KBM-7 (cell line): ENCODE measurements at regions not wholly inside any gene's neighbourhood (a gene's known extent, or its start where the extent isn't known, plus 50 kb on each side); places are given as distances from the start of the nearest gene placed in this dataset.
"Not testable (repeated sequence)": the region's sequence is repeated elsewhere in the genome, so short reads cannot be mapped to it uniquely, and the experiment has no call there.

Source experiments
- DNase-seq: peaks from one replicate; pipeline ENCODE4 v3.0.0-alpha.2; 2015
- in situ Hi-C: fragments of 300-500 bp; cut with MboI; formaldehyde crosslinking; loops from 2 replicates; pipeline ENCODE4 v1.14.3; 2020; ENCODE audit warnings: low sequenced_read_pairs, low pct_unique_long_range_greater_than_20kb, mixed read lengths

- in situ Hi-C loops, result no loop called here
- DNase-seq, result no peak
Observed at GRCh38 chr2:65914244-65914786, 481.9 kb upstream of the SPRED2 start.

- in situ Hi-C loops, result no loop called here
- DNase-seq, result no peak
Observed at GRCh38 chr2:65913813-65914212, 481.4 kb upstream of the SPRED2 start.

DNA sequence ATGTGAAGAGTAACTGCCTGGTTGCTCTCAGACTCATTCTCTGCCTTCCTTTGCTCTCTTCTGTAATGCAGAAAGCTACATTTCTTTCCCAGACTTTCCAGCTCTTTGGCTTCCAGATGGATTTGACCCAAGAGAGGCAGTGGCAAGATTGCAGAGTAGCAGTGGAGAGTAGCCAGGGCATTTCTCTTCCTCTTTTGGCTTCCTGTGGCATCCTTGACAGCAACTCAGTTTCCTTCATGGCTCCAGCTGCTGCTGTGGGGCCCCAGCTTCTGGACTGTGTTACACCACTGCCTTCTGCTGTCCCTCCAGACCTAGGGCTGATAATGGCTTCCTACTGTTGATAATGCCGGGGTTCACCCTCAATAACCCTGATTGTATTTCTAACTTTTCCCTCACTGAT, 469.4 kb upstream of the SPRED2 start:
- DNase-seq, result no peak
- in situ Hi-C loops, result no loop called here

DNA sequence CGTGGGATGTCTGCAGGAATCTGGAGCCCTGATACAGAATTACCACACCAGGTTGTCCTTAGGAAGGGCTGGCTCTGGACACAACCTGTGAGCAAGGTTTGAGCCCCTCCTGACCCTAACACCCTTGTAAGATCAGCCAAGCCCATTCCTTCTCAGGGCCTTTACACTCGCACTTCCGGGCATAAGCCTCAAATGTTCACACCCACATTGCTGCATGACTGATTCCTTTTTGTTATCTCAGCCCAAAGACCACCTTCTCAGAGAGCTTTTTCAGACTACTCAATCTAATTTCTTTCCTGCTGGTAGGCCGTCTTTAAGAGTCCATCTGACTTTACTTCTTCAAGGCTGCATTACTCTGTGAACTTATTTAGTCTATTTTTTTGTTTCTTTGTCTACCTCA, 464.0 kb upstream of the SPRED2 start:
- in situ Hi-C loops, result no loop called here
- no peak for DNase-seq

- DNase-seq, in situ Hi-C loops: not testable (repeated sequence)
Observed at GRCh38 chr2:65890131-65890530, 457.7 kb upstream of the SPRED2 start.

GRCh38 chr2:65885266-65885665, 452.9 kb upstream of the SPRED2 start:
- DNase-seq, result no peak

GRCh38 chr2:65881592-65881991, 449.2 kb upstream of the SPRED2 start:
- DNase-seq, result no peak
- in situ Hi-C loops, result no loop called here

More at GRCh38 chr2:65885266-65885665, 452.9 kb upstream of the SPRED2 start:
- in situ Hi-C loops, result no loop called here

DNA sequence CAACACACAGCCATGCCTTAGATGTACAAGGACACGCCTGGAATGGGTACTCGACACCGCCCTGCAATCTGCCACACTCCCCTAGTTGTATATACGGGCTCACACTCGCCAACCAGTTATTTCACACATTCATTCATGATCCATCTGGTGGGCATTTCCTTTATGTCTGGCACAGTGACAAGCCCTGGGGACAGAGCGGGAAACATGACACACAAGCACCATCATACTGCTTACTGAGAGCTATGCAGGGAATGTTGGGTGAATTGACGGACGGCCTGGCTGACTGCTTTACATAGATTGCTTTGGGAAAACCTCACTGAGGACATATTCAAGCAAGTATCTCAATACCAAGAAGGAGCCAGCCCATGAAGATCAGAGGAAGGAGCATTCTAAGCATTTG, 448.0 kb upstream of the SPRED2 start:
- in situ Hi-C loops, result no loop called here
- no peak for DNase-seq

GRCh38 chr2:65878011-65878340, 445.6 kb upstream of the SPRED2 start:
- in situ Hi-C loops, result no loop called here
- DNase-seq, result no peak

GRCh38 chr2:65877331-65878010, 445.1 kb upstream of the SPRED2 start:
- DNase-seq, result no peak
- in situ Hi-C loops, result no loop called here

DNA sequence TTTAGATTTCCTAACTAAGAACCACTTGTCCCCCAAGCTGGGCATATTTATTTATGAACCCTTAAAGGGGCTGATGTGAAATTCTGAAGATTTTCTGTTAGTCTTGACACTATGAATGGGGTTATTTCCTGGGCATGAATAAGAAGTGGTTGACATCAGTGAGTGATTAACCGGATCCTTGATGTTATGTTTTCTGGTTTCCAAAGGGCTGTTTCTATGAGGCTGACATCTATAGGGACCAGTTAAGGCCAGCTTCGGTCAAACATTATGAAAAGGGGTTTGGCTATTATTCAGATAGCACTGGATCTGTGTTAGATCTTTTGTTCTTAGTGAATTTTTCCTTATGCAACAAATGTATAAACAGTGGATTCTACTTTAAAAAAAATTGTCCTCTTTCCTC, 443.7 kb upstream of the SPRED2 start:
- in situ Hi-C loops, result no loop called here
- no peak for DNase-seq

- in situ Hi-C loops, result no loop called here
- no peak for DNase-seq
Observed at GRCh38 chr2:65870826-65871225, 438.4 kb upstream of the SPRED2 start.

GRCh38 chr2:65869296-65869695, 436.9 kb upstream of the SPRED2 start:
- no peak for DNase-seq
- in situ Hi-C loops, result no loop called here

- in situ Hi-C loops, result no loop called here
- DNase-seq, result no peak
Observed at GRCh38 chr2:65868177-65868576, 435.8 kb upstream of the SPRED2 start.

DNA sequence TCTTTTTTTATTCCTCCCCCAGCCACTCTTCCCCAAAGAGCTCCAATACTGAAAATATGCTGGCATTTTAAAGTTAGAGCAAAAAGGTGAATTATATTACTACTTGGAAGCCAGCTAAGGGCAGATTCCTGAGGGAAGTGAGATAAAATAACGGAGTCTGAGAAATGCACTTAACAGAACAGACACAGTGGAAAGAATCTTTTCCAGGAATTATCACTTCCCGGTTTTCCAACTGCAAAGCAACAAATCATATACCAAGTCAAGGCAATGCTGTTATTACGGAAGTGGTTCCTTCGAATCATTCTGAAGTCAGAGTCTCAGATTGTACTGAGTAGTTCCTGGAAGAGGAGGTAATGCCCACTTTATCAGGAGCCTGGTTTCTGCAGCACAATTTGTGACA, 435.0 kb upstream of the SPRED2 start:
- in situ Hi-C loops, result no loop called here
- no peak for DNase-seq

DNA sequence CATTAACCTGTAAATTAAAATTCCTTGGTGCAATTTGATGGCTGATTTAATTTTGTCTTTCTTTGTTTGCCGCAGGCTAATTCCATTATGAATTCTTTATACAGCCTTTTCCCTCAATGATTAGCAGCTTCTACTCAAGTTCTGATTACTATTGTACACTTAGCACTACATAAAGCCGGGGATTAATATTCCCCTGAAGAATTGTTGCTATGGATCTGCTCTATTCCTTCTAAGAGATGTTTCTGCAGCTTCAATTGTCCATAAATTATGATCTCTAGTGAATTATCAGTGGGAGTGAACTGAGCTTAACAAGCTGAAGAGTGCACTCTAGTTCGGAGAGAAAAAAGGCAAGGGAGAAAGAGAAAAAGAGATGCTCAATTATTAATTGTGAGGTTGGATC, 433.7 kb upstream of the SPRED2 start:
- in situ Hi-C loops, result no loop called here
- DNase-seq, result no peak

DNA sequence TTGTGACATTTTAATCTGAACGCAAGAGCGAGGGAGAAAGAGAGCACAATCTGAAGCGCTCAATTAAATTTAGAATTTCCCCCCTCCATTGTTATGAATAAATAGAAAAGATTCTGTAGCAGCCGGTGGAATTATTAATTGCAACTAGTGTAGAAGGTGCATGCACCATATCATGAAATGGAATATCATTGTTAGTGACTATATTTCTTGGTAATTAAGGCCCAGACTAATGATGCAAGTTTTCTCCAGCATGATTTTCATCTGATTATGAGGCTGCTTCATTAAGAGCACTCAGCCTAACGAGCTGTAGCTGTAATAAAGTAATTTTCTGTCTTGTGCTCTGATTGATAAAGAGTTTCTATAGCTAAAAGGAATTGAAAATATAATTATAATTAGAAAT, 432.2 kb upstream of the SPRED2 start:
- no peak for DNase-seq
- in situ Hi-C loops, result no loop called here

GRCh38 chr2:65863713-65864112, 431.3 kb upstream of the SPRED2 start:
- in situ Hi-C loops, result no loop called here
- DNase-seq, result no peak

DNA sequence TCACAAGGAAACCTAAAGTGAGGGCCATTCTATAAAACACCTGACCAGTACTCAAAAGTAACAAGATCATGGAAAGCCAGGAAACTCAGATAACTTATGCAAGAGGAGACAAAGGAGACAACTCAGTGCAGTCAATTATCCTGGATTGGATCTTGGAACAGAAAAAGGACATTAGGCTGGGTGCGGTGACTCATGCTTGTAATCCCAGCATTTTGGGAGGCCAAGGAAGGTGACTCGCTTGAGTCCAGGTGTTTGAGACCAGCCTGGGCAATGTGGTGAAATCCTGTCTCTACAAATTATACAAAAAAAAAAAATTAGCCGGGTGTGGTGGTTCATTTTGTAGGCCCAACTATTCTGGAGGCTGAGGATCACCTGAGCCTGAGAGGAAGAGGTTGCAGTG, 424.5 kb upstream of the SPRED2 start:
- no peak for DNase-seq
- in situ Hi-C loops, result no loop called here

GRCh38 chr2:65856423-65856822, 424.0 kb upstream of the SPRED2 start:
- no peak for DNase-seq
- in situ Hi-C loops, result no loop called here

DNA sequence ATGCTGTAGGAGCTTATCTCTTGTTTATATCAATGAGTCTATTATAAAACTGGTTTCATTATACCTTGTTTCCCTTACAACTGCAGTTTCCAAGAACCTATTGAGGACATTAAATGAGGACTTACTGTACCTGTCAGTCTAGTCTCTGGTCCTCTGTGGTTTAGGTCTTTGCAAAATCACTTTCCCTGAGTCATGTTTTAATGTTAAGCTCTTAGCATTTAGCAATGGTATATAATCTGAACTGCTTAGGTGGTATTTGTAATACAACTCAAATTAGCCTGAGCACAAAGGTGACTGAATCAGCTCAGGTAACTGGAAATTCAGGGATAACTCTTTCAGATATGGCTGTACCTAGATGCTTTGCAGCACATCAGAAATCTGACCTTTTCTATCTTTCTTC, 418.3 kb upstream of the SPRED2 start:
- DNase-seq, result no peak
- in situ Hi-C loops, result no loop called here
